Activated T-helper 17 cell treated with anti-CD3 and anti-CD28 coated beads, Interleukin-2, amount 50 U/mL, for 72 hours (primary cell): ENCODE measurements at regions not wholly inside any gene's neighbourhood (a gene's known extent, or its start where the extent isn't known, plus 50 kb on each side); places are given as distances from the start of the nearest gene placed in this dataset.
"Not testable (repeated sequence)": the region's sequence is repeated elsewhere in the genome, so short reads cannot be mapped to it uniquely, and the experiment has no call there.

ENCODE experiments used
- ATAC-seq: fragments of 150-1000 bp; cut with Tn5 transposase; replicated peaks from 2 replicates; pipeline ENCODE4 v1.10.0; 2021; ENCODE audit warnings: mild to moderate bottlenecking, moderate library complexity
- H3K27ac Mint-ChIP-seq: one replicate; pipeline ENCODE4 v1.8.0; 2022; ENCODE audit warnings: mixed read lengths
- H3K27me3 Mint-ChIP-seq: one replicate; pipeline ENCODE4 v1.8.0; 2022; ENCODE audit warnings: mixed read lengths
- H3K36me3 Mint-ChIP-seq: one replicate; pipeline ENCODE4 v1.8.0; 2022; ENCODE audit warnings: low read depth, mild to moderate bottlenecking, mixed read lengths
- H3K4me1 Mint-ChIP-seq: one replicate; pipeline ENCODE4 v1.8.0; 2022; ENCODE audit warnings: mixed read lengths
- H3K4me3 Mint-ChIP-seq: one replicate; pipeline ENCODE4 v1.8.0; 2022; ENCODE audit warnings: mild to moderate bottlenecking, mixed read lengths
- H3K9me3 Mint-ChIP-seq: one replicate; pipeline ENCODE4 v1.8.0; 2022; ENCODE audit warnings: mixed read lengths

- Mint-ChIP-seq H3K9me3 (peaks cover 6% of the 10 kb centered on the region), H3K27ac (no peak overlapping the region), H3K36me3 (no peaks in the 10 kb centered on the region), H3K27me3 (peaks cover 4% of the 10 kb centered on the region), H3K4me3 (no peak overlapping the region), H3K4me1 (no peaks in the 10 kb centered on the region)
- no peak for ATAC-seq
These were observed 250.0 kb downstream of the DLL1 start for GRCh38 chr6:170040906-170041305.

GRCh38 chr6:170040115-170040500 lies 250.8 kb downstream of the DLL1 start:
- ATAC-seq: no peak
- H3K27ac Mint-ChIP-seq: no peak overlapping the region
- no peak overlapping the region for H3K4me3 Mint-ChIP-seq
- H3K36me3 Mint-ChIP-seq: no peaks in the 10 kb centered on the region
- H3K27me3 Mint-ChIP-seq: peaks cover 4% of the 10 kb centered on the region
- H3K9me3 Mint-ChIP-seq: peaks cover 6% of the 10 kb centered on the region
- no peaks in the 10 kb centered on the region for H3K4me1 Mint-ChIP-seq

DNA sequence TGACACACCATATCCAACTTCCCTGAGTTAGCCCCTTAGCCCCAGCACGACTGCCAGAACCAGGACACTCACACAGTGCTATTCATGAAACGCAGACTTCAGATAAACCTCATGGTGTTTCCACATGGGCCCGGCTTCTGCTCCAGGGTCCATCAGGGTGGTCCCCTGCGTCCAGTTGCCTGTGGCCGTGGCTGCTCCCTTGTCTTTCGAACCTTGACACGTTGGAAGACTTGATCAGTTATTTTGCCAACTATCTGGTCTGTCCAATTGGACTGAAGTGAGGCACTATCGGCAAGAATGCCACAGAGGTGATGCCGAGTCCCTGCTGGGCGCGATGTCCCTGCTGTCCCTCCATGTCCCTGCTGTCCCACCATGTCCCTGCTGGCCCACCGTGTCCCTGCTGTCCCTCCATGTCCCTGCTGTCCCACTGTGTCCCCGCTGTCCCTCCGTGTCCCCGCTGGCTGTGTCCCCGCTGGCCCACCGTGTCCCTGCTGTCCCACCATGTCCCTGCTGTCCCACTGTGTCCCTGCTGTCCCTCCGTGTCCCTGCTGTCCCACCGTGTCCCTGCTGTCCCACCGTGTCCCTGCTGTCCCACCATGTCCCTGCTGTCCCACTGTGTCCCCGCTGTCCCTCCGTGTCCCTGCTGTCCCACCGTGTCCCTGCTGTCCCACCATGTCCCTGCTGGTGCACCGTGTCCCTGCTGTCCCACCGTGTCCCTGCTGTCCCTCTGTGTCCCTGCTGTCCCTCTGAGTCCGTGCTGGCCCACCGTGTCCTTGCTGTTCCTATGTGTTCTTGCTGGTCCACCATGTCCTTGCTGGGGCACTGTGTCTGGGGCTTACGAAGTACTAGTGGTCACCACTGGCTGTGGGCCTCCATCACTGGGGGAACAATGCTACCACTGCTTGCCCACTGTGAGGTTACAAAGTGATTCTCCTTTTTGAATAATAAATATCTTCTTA lies 251.4 kb downstream of the DLL1 start:
- Mint-ChIP-seq H3K27ac (no peak overlapping the region), H3K36me3 (no peaks in the 10 kb centered on the region), H3K27me3 (peaks cover 4% of the 10 kb centered on the region)

DNA sequence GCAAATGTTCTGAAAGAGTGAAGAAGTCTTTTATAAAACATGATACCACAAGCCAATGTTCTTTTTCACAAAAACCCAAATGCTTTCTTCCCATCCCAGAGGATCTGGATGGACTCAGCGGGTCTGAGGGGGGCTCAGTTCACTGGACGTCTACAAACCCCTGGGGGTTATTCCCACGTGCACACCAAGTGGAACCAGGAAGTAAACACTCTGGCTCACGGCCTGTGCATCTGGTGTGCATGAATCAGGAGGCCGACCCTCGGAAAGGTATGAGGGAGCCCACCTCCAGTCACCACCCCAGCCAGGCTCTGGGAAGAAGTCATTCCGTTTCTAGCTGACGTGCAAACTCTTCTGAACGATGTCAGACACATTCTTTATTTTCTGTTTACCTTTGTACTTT lies 252.2 kb downstream of the DLL1 start:
- ATAC-seq: no peak
- Mint-ChIP-seq H3K9me3 (peaks cover 6% of the 10 kb centered on the region), H3K36me3 (no peaks in the 10 kb centered on the region), H3K4me3 (no peak overlapping the region), H3K4me1 (no peaks in the 10 kb centered on the region), H3K27me3 (peaks cover 4% of the 10 kb centered on the region), H3K27ac (no peak overlapping the region)

More for the DNA sequence above, 251.4 kb downstream of the DLL1 start:
- peaks cover 6% of the 10 kb centered on the region for H3K9me3 Mint-ChIP-seq
- no peak for ATAC-seq
- H3K4me3 Mint-ChIP-seq: no peak overlapping the region
- H3K4me1 Mint-ChIP-seq: no peaks in the 10 kb centered on the region

DNA sequence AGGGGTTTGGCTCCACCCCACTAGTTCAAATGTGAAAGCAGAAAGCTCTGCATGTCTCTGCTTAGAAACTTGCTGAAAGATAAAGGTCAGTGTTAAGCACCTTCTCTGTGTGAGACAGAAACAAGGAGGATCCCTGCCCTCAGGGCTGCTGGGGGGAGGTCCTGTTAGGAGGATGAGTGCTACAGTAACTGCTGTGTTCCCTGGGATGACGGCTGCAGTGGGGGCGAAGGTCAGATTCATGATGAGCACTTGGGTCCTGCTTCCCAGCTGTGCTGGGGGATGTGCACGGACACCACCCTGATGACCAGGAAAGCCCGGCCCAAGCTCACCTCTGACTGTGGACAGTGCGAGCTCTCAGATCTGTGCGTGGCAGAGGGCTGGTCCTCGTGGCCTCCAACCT lies 252.6 kb downstream of the DLL1 start:
- Mint-ChIP-seq H3K27ac (no peak overlapping the region), H3K4me3 (no peak overlapping the region), H3K36me3 (no peaks in the 10 kb centered on the region), H3K9me3 (peaks cover 6% of the 10 kb centered on the region), H3K4me1 (no peaks in the 10 kb centered on the region), H3K27me3 (peaks cover 4% of the 10 kb centered on the region)
- ATAC-seq: no peak

DNA sequence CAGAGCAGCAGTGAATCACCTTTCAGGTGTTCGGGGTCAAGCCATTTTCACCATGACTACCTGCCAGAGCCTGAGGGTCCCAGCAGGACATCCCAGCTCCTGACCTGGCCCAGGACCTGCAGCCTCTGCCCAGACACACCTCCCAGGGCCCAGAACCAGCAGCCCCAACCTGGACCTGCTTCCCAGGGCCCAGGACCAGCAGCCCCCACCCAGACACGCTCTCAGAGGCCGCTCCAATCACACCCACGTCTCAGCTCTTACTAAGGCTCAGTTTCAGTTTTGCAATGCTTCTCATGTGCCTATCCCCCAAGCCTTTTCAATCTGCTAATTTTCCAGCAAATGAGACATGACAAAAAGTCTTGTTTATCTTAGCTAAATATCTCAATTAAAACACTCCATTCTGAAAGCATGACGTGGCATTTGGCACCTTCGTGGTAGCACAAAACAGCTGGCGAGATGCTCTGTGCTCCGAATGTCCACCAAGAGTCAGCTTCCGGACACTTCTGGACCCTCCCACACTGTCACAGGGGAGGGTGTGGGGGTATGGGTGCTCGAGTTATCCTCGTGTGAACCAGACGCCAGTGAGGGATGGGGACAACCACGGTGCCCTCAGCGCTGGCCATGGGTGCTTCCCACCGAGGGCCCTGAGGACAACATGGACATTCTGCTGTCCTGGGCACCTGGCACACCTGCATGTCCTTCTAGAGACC lies 253.2 kb downstream of the DLL1 start:
- Mint-ChIP-seq H3K27me3 (peaks cover 4% of the 10 kb centered on the region), H3K36me3 (no peaks in the 10 kb centered on the region), H3K9me3 (peaks cover 6% of the 10 kb centered on the region), H3K4me3 (no peak overlapping the region), H3K27ac (no peak overlapping the region), H3K4me1 (no peaks in the 10 kb centered on the region)
- no peak for ATAC-seq

- no peak for ATAC-seq
- no peak overlapping the region for H3K27ac Mint-ChIP-seq
- H3K9me3 Mint-ChIP-seq: peaks cover 6% of the 10 kb centered on the region
- no peak overlapping the region for H3K4me3 Mint-ChIP-seq
- H3K27me3 Mint-ChIP-seq: peaks cover 2% of the 10 kb centered on the region
- H3K36me3 Mint-ChIP-seq: no peaks in the 10 kb centered on the region
- H3K4me1 Mint-ChIP-seq: no peaks in the 10 kb centered on the region
These were observed 254.0 kb downstream of the DLL1 start for GRCh38 chr6:170036916-170037315.

DNA sequence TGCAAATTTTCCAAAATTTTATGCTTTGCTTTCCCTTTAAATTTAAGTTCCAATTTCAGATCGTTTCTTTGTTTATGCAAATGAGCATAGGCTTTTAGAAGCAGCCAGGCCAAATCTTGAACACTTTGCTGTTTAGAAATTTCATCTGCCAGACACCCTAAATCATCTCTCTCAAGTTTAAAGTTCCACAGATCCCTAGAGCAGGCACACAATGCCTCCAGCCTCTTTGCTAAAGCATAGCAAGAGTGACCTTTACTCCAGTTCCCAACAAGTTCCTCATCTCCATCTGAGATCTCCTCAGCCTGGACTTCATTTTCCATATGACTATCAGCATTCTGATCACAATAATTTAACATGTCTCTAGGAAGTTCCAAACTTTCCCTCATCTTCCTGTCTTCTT lies 254.5 kb downstream of the DLL1 start:
- not testable (repeated sequence) for H3K27ac Mint-ChIP-seq, ATAC-seq, H3K9me3 Mint-ChIP-seq, H3K4me1 Mint-ChIP-seq, H3K27me3 Mint-ChIP-seq, H3K36me3 Mint-ChIP-seq, H3K4me3 Mint-ChIP-seq

DNA sequence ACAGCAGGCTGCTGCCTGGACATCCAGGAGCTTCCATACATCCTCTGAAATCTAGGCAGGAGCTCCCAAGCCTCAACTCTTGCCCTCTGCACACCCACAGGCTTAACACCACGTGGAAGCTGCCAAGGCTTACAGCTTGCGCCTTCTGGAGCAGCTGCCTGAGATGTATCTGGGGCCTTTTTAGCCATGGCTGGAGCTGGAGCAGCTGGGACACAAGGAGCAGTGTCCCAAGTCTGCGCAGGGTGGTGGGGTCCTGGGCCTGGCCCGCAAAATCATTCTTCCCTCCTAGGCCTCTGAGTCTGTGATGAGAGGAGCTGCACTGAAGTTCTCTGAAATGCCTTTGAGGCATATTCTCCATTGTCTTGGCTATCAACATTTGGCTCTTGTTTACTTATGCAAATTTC lies 255.0 kb downstream of the DLL1 start:
- H3K36me3 Mint-ChIP-seq: no peaks in the 10 kb centered on the region
- no peaks in the 10 kb centered on the region for H3K27me3 Mint-ChIP-seq
- peaks cover 6% of the 10 kb centered on the region for H3K9me3 Mint-ChIP-seq
- ATAC-seq: no peak
- H3K27ac Mint-ChIP-seq: no peak overlapping the region
- H3K4me1 Mint-ChIP-seq: no peaks in the 10 kb centered on the region
- H3K4me3 Mint-ChIP-seq: no peak overlapping the region

GRCh38 chr6:170035044-170035443 lies 255.8 kb downstream of the DLL1 start:
- Mint-ChIP-seq H3K4me1 (no peaks in the 10 kb centered on the region), H3K9me3 (peaks cover 6% of the 10 kb centered on the region), H3K4me3 (no peak overlapping the region), H3K36me3 (no peaks in the 10 kb centered on the region), H3K27me3 (no peaks in the 10 kb centered on the region), H3K27ac (no peak overlapping the region)
- no peak for ATAC-seq

GRCh38 chr6:170034294-170034693 lies 256.6 kb downstream of the DLL1 start:
- no peaks in the 10 kb centered on the region for H3K4me1 Mint-ChIP-seq
- no peak for ATAC-seq
- H3K4me3 Mint-ChIP-seq: no peak overlapping the region
- H3K9me3 Mint-ChIP-seq: peaks cover 6% of the 10 kb centered on the region
- no peaks in the 10 kb centered on the region for H3K27me3 Mint-ChIP-seq
- H3K36me3 Mint-ChIP-seq: no peaks in the 10 kb centered on the region
- H3K27ac Mint-ChIP-seq: no peak overlapping the region

DNA sequence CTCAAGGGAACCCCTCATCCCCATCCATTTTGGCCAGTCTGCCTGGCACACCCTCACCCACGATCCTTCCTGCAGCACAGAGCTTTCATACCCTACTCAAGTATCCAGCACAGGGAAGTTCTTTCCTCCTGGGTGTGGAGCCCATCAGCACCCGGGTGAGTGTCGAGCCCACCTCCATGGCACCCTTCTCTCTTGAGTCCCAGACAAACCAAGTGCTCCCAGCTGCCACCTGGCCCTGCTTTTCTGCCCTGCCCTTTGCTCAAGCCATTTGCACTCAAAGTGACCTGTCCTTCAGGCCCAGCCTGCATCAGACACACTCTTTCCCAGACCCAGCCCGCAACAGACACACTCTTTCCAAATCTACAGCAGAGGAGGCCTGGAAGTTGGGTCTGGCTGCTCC lies 257.2 kb downstream of the DLL1 start:
- H3K9me3 Mint-ChIP-seq: peaks cover 6% of the 10 kb centered on the region
- no peak for ATAC-seq
- no peaks in the 10 kb centered on the region for H3K36me3 Mint-ChIP-seq
- no peaks in the 10 kb centered on the region for H3K4me1 Mint-ChIP-seq
- no peak overlapping the region for H3K27ac Mint-ChIP-seq
- H3K27me3 Mint-ChIP-seq: no peaks in the 10 kb centered on the region
- H3K4me3 Mint-ChIP-seq: no peak overlapping the region

DNA sequence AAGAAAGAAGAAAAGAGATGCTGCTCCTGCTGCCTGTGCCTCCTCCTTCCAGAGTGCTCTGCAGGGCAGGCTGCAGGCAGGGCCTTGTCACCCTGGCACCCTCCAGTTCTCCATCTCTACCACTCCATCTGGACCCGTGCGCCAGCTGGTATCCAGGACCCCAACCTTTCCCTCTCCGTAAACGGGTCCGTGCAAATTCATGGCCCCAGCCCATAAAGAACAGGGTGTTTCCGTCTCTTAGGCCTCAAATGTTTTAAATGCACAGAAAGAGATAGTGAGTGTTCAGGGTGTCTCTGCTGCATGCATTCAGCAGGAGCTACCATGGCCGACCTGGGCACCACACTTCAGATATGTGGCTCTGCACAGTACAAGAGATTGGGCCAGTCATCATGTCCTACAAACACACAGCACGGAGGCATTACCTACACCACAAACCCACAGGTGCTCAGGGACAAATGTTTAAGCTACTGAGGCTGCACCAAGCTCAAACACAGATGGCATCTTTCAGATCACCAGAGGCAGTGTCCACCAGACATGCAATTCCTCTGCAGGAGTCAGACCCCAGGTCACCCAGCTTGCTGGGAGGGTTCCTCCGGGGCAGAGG lies 258.1 kb downstream of the DLL1 start:
- no peak overlapping the region for H3K4me3 Mint-ChIP-seq
- no peaks in the 10 kb centered on the region for H3K27me3 Mint-ChIP-seq
- no peak for ATAC-seq
- no peaks in the 10 kb centered on the region for H3K4me1 Mint-ChIP-seq
- H3K27ac Mint-ChIP-seq: no peak overlapping the region
- no peaks in the 10 kb centered on the region for H3K36me3 Mint-ChIP-seq
- H3K9me3 Mint-ChIP-seq: peaks cover 6% of the 10 kb centered on the region

GRCh38 chr6:170032197-170032596 lies 258.7 kb downstream of the DLL1 start:
- H3K27me3 Mint-ChIP-seq: no peaks in the 10 kb centered on the region

GRCh38 chr6:170031684-170032121 lies 259.2 kb downstream of the DLL1 start:
- Mint-ChIP-seq H3K27me3 (no peaks in the 10 kb centered on the region), H3K27ac (no peak overlapping the region), H3K36me3 (no peaks in the 10 kb centered on the region), H3K9me3 (peaks cover 5% of the 10 kb centered on the region), H3K4me3 (no peak overlapping the region), H3K4me1 (no peaks in the 10 kb centered on the region)
- ATAC-seq: no peak

More at GRCh38 chr6:170032197-170032596, 258.7 kb downstream of the DLL1 start:
- H3K4me3 Mint-ChIP-seq: no peak overlapping the region
- no peaks in the 10 kb centered on the region for H3K4me1 Mint-ChIP-seq
- ATAC-seq: no peak
- H3K36me3 Mint-ChIP-seq: no peaks in the 10 kb centered on the region
- peaks cover 6% of the 10 kb centered on the region for H3K9me3 Mint-ChIP-seq
- no peak overlapping the region for H3K27ac Mint-ChIP-seq
